ENCODE measurements at regions not wholly inside any gene's neighbourhood (a gene's known extent, or its start where the extent isn't known, plus 50 kb on each side); places are given as distances from the start of the nearest gene placed in this dataset.

DNA sequence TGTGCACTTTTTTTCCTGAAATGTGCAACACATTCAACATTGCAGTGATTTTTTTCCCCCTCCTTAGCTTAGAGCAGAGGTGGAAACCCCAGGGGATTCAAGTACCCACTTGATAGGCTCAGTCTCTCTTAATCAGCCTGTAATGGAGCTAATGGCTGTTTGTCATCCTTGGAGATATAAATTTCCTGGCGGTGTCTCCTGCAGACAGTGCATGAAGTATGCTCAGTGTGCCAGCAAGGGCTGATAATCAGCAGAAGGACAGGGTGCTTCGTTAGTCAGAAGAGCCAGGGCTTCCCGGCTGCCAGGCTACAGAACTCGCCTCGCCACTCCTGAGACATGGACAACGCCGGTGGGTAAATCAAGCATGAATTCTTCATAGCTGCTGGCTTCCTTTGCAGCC, 69.8 kb upstream of the PHACTR2 start:
- TF ChIP-seq POLR2AphosphoS5 (IDR thresholded peaks at IDR 0.05): no peak
- TF ChIP-seq, protein P1, sequence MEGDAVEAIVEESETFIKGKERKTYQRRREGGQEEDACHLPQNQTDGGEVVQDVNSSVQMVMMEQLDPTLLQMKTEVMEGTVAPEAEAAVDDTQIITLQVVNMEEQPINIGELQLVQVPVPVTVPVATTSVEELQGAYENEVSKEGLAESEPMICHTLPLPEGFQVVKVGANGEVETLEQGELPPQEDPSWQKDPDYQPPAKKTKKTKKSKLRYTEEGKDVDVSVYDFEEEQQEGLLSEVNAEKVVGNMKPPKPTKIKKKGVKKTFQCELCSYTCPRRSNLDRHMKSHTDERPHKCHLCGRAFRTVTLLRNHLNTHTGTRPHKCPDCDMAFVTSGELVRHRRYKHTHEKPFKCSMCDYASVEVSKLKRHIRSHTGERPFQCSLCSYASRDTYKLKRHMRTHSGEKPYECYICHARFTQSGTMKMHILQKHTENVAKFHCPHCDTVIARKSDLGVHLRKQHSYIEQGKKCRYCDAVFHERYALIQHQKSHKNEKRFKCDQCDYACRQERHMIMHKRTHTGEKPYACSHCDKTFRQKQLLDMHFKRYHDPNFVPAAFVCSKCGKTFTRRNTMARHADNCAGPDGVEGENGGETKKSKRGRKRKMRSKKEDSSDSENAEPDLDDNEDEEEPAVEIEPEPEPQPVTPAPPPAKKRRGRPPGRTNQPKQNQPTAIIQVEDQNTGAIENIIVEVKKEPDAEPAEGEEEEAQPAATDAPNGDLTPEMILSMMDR (IDR thresholded peaks at IDR 0.05): no peak
